ENCODE measurements at regions not wholly inside any gene's neighbourhood (a gene's known extent, or its start where the extent isn't known, plus 50 kb on each side); places are given as distances from the start of the nearest gene placed in this dataset.

- H3K4me1 ChIP-seq (ENCODE audit: control insufficient read depth, extremely low read depth, insufficient read depth, low read length): no peaks in the 10 kb centered on the region
- TF ChIP-seq, protein P1, sequence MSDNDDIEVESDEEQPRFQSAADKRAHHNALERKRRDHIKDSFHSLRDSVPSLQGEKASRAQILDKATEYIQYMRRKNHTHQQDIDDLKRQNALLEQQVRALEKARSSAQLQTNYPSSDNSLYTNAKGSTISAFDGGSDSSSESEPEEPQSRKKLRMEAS (IDR thresholded peaks at IDR 0.05; ENCODE audit: insufficient read depth, insufficient read length): no peak
- TF ChIP-seq POLR2AphosphoS5 (IDR thresholded peaks at IDR 0.05; ENCODE audit: insufficient read depth, low read depth, low read length) (no peak), FOS (IDR thresholded peaks at IDR 0.05; ENCODE audit: borderline replicate concordance, insufficient read depth, low read length) (no peak), JUN (IDR thresholded peaks at IDR 0.05; ENCODE audit: borderline replicate concordance, insufficient read depth, insufficient read length, low read depth) (no peak), POLR2A (IDR thresholded peaks at IDR 0.05; ENCODE audit: low read depth, low read length) (no peak), EZH2 (IDR thresholded peaks at IDR 0.05; ENCODE audit: borderline replicate concordance, low read depth, low read length, severe bottlenecking) (no peak)
- TF ChIP-seq, protein P2, sequence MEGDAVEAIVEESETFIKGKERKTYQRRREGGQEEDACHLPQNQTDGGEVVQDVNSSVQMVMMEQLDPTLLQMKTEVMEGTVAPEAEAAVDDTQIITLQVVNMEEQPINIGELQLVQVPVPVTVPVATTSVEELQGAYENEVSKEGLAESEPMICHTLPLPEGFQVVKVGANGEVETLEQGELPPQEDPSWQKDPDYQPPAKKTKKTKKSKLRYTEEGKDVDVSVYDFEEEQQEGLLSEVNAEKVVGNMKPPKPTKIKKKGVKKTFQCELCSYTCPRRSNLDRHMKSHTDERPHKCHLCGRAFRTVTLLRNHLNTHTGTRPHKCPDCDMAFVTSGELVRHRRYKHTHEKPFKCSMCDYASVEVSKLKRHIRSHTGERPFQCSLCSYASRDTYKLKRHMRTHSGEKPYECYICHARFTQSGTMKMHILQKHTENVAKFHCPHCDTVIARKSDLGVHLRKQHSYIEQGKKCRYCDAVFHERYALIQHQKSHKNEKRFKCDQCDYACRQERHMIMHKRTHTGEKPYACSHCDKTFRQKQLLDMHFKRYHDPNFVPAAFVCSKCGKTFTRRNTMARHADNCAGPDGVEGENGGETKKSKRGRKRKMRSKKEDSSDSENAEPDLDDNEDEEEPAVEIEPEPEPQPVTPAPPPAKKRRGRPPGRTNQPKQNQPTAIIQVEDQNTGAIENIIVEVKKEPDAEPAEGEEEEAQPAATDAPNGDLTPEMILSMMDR (IDR thresholded peaks at IDR 0.05; ENCODE audit: extremely low read depth in 1 of 2, insufficient read depth in 1 of 2, low read depth in 1 of 2, low read length in 2 of 2): no peak
- POLR2A ChIA-PET: no interaction called here
- dilution Hi-C loops (cut with MboI; ENCODE audit: extremely low pct_ligation_motif_present, low sequenced_read_pairs): no loop called here
- H3K9ac ChIP-seq (replicated peaks; ENCODE audit: extremely low read depth, insufficient read depth, low read length): no peak overlapping the region
- H4K20me1 ChIP-seq (replicated peaks; ENCODE audit: control insufficient read depth, extremely low read depth, insufficient read depth, low read length): no peaks in the 10 kb centered on the region
- H3K36me3 ChIP-seq (ENCODE audit: control insufficient read depth in 2 of 2, extremely low read depth in 1 of 2, insufficient read depth in 2 of 2, low read length in 2 of 2): no peaks in the 10 kb centered on the region
- no peak overlapping the region for H3K4me2 ChIP-seq (ENCODE audit: insufficient read depth, low read length)
- FAIRE-seq (no peak), DNase-seq (ENCODE audit: low read depth, low spot score) (no peak)
- no peaks in the 10 kb centered on the region for H3K79me2 ChIP-seq (ENCODE audit: control insufficient read depth, insufficient read depth, low read length)
- no peaks in the 10 kb centered on the region for H3K27me3 ChIP-seq (ENCODE audit: control insufficient read depth in 2 of 2, insufficient read depth in 2 of 2, low read length in 2 of 2)
- no peaks in the 10 kb centered on the region for H3K9me3 ChIP-seq (replicated peaks; ENCODE audit: control insufficient read depth, insufficient read depth, low read length)
- H3K27ac ChIP-seq (ENCODE audit: insufficient read depth, low read depth, low read length): no peak overlapping the region
- CTCF ChIA-PET: no interaction called here
- no peak overlapping the region for H3K4me3 ChIP-seq (replicated peaks in 1 of 3; ENCODE audit: insufficient read depth in 1 of 3, low read depth in 1 of 3, low read length in 3 of 3)
- BruUV-seq (replicated peaks): no TSS peak
- H3K9me1 ChIP-seq (replicated peaks; ENCODE audit: control insufficient read depth, extremely low read depth, insufficient read depth, low read length): no peaks in the 10 kb centered on the region
- intact Hi-C loops (cut with micrococcal nuclease): no loop called here
- H2AFZ ChIP-seq (ENCODE audit: low read depth, low read length): no peak overlapping the region
Observed at GRCh38 chr5:117235786-117236185, 661.2 kb upstream of the SEMA6A start.
